ENCODE measurements at regions not wholly inside any gene's neighbourhood (a gene's known extent, or its start where the extent isn't known, plus 50 kb on each side); places are given as distances from the start of the nearest gene placed in this dataset.
"Not testable (repeated sequence)": the region's sequence is repeated elsewhere in the genome, so short reads cannot be mapped to it uniquely, and the experiment has no call there.

- no peak for DNase-seq
These were observed 123.3 kb downstream of the KCNA5 start for GRCh38 chr12:5166976-5167375.

GRCh38 chr12:5168148-5168547 is 124.5 kb downstream of the KCNA5 start:
- no peak for DNase-seq

GRCh38 chr12:5170844-5171243 is 127.2 kb downstream of the KCNA5 start:
- DNase-seq = no peak

- DNase-seq = no peak
These were observed 128.0 kb downstream of the KCNA5 start for GRCh38 chr12:5171701-5172100.

GRCh38 chr12:5172886-5173285 is 129.2 kb downstream of the KCNA5 start:
- DNase-seq = no peak

- no peak for DNase-seq
These were observed 129.9 kb downstream of the KCNA5 start for GRCh38 chr12:5173511-5174011.

GRCh38 chr12:5175415-5175814 is 131.7 kb downstream of the KCNA5 start:
- not testable (repeated sequence) for DNase-seq

- DNase-seq = no peak
These were observed 132.4 kb downstream of the KCNA5 start for GRCh38 chr12:5176036-5176435.

- no peak for DNase-seq
These were observed 133.4 kb downstream of the KCNA5 start for GRCh38 chr12:5177096-5177495.

- no peak for DNase-seq
These were observed 134.1 kb downstream of the KCNA5 start for GRCh38 chr12:5177731-5178130.

- DNase-seq = no peak
These were observed 134.9 kb downstream of the KCNA5 start for GRCh38 chr12:5178571-5178970.

GRCh38 chr12:5180496-5180895 is 136.8 kb downstream of the KCNA5 start:
- DNase-seq = no peak

GRCh38 chr12:5184186-5184585 is 140.5 kb downstream of the KCNA5 start:
- no peak for DNase-seq

- no peak for DNase-seq
These were observed 141.9 kb downstream of the KCNA5 start for GRCh38 chr12:5185435-5186069.

GRCh38 chr12:5186715-5187114 is 143.0 kb downstream of the KCNA5 start:
- no peak for DNase-seq

- no peak for DNase-seq
These were observed 143.5 kb downstream of the KCNA5 start for GRCh38 chr12:5187136-5187535.

GRCh38 chr12:5188472-5188871 is 144.8 kb downstream of the KCNA5 start:
- no peak for DNase-seq

GRCh38 chr12:5189173-5189572 is 145.5 kb downstream of the KCNA5 start:
- no peak for DNase-seq

GRCh38 chr12:5191803-5192538 is 148.3 kb downstream of the KCNA5 start:
- no peak for DNase-seq

- no peak for DNase-seq
These were observed 149.0 kb downstream of the KCNA5 start for GRCh38 chr12:5192726-5193125.

- no peak for DNase-seq
These were observed 150.6 kb downstream of the KCNA5 start for GRCh38 chr12:5194306-5194705.

GRCh38 chr12:5195244-5195643 is 151.6 kb downstream of the KCNA5 start:
- no peak for DNase-seq

GRCh38 chr12:5195691-5196090 is 152.0 kb downstream of the KCNA5 start:
- no peak for DNase-seq

GRCh38 chr12:5197131-5197530 is 153.5 kb downstream of the KCNA5 start:
- no peak for DNase-seq

GRCh38 chr12:5197656-5198055 is 154.0 kb downstream of the KCNA5 start:
- no peak for DNase-seq
